Neural progenitor cell (in vitro differentiated cells): ENCODE measurements at regions not wholly inside any gene's neighbourhood (a gene's known extent, or its start where the extent isn't known, plus 50 kb on each side); places are given as distances from the start of the nearest gene placed in this dataset.

Experiments
- DNase-seq: peaks from one replicate; pipeline ENCODE4 v3.0.0-alpha.2; 2016; ENCODE audit warnings: low spot score
- H2AFZ ChIP-seq: fragments of 200-600 bp; sonication (generic); replicated peaks from 2 replicates; pipeline ENCODE4 v1.6.1; 2016; ENCODE audit warnings: antibody characterized with exemption
- H3F3A ChIP-seq: fragments of 200-600 bp; sonication (generic); 2 replicates; pipeline ENCODE4 v1.6.1; 2016; ENCODE audit warnings: antibody characterized with exemption, low read depth
- H3K27ac ChIP-seq: fragments of 200-600 bp; sonication (generic); 2 replicates; pipeline ENCODE4 v1.5.1; 2016; ENCODE audit warnings: mild to moderate bottlenecking
- H3K27me3 ChIP-seq: fragments of 200-600 bp; sonication (generic); 2 replicates; pipeline ENCODE4 v1.6.1; 2016; ENCODE audit warnings: mild to moderate bottlenecking, moderate library complexity
- H3K36me3 ChIP-seq: fragments of 200-600 bp; sonication (generic); 2 replicates; pipeline ENCODE4 v1.5.1; 2016
- H3K4me1 ChIP-seq: fragments of 200-600 bp; sonication (generic); 2 replicates; pipeline ENCODE4 v1.6.1; 2016; ENCODE audit warnings: mixed run types
- H3K4me2 ChIP-seq: fragments of 200-600 bp; sonication (generic); 2 replicates; pipeline ENCODE4 v1.6.1; 2016
- H3K4me3 ChIP-seq: fragments of 200-600 bp; sonication (generic); 2 replicates; pipeline ENCODE4 v1.5.1; 2016
- H3K79me2 ChIP-seq: fragments of 200-600 bp; sonication (generic); 2 replicates; pipeline ENCODE4 v1.6.1; 2016; ENCODE audit warnings: low read depth
- H3K9ac ChIP-seq: fragments of 200-600 bp; sonication (generic); 2 replicates; pipeline ENCODE4 v1.6.1; 2016
- H3K9me3 ChIP-seq: fragments of 200-600 bp; sonication (generic); 2 replicates; pipeline ENCODE4 v1.5.1; 2016; ENCODE audit warnings: low read depth
- H4K20me1 ChIP-seq: fragments of 200-600 bp; sonication (generic); 2 replicates; pipeline ENCODE4 v1.6.1; 2016; ENCODE audit warnings: low read depth
- H3K27ac Mint-ChIP-seq: 3 replicates; pipeline ENCODE4 v1.8.0; 2021; ENCODE audit warnings: mixed read lengths
- H3K27me3 Mint-ChIP-seq: 2 replicates; pipeline ENCODE4 v1.8.0; 2022; ENCODE audit warnings: low read depth, mild to moderate bottlenecking, inconsistent platforms, moderate library complexity, mixed read lengths; ENCODE audit not compliant: insufficient read depth
- H3K36me3 Mint-ChIP-seq: 3 replicates; pipeline ENCODE4 v1.8.0; 2021; ENCODE audit warnings: mixed read lengths
- H3K4me1 Mint-ChIP-seq: 3 replicates; pipeline ENCODE4 v1.8.0; 2021; ENCODE audit warnings: mixed read lengths
- H3K4me3 Mint-ChIP-seq: 3 replicates; pipeline ENCODE4 v1.8.0; 2021; ENCODE audit warnings: mild to moderate bottlenecking, moderate library complexity, mixed read lengths
- H3K9me3 Mint-ChIP-seq: 3 replicates; pipeline ENCODE4 v1.8.0; 2020; ENCODE audit warnings: mixed read lengths
- EZH2 ChIP-seq: fragments of 200-600 bp; sonication (generic); IDR thresholded peaks from 2 replicates; pipeline ENCODE4 v1.6.1; 2017; ENCODE audit warnings: antibody characterized with exemption, mild to moderate bottlenecking, moderate library complexity
- EZH2phosphoT487 ChIP-seq: fragments of 200-600 bp; sonication (generic); IDR thresholded peaks from 2 replicates; pipeline ENCODE4 v1.6.1; 2017; ENCODE audit warnings: antibody characterized with exemption
- TF ChIP-seq, protein P1 (sequence below): fragments of 200-600 bp; sonication (generic); IDR thresholded peaks from 2 replicates; pipeline ENCODE4 v1.5.1; 2017; ENCODE audit warnings: antibody characterized with exemption, mild to moderate bottlenecking

- TF ChIP-seq EZH2 (no peak), EZH2phosphoT487 (no peak)
- TF ChIP-seq, protein P1, sequence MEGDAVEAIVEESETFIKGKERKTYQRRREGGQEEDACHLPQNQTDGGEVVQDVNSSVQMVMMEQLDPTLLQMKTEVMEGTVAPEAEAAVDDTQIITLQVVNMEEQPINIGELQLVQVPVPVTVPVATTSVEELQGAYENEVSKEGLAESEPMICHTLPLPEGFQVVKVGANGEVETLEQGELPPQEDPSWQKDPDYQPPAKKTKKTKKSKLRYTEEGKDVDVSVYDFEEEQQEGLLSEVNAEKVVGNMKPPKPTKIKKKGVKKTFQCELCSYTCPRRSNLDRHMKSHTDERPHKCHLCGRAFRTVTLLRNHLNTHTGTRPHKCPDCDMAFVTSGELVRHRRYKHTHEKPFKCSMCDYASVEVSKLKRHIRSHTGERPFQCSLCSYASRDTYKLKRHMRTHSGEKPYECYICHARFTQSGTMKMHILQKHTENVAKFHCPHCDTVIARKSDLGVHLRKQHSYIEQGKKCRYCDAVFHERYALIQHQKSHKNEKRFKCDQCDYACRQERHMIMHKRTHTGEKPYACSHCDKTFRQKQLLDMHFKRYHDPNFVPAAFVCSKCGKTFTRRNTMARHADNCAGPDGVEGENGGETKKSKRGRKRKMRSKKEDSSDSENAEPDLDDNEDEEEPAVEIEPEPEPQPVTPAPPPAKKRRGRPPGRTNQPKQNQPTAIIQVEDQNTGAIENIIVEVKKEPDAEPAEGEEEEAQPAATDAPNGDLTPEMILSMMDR, result no peak
- H3K36me3 Mint-ChIP-seq, result no peaks in the 10 kb centered on the region
- no peak overlapping the region for H3K4me3 ChIP-seq
- H3F3A ChIP-seq, result no peaks in the 10 kb centered on the region
- no peak overlapping the region for H3K4me2 ChIP-seq
- no peaks in the 10 kb centered on the region for H3K4me1 ChIP-seq
- H3K27ac ChIP-seq, result no peak overlapping the region
- H4K20me1 ChIP-seq, result no peaks in the 10 kb centered on the region
- H3K79me2 ChIP-seq, result no peaks in the 10 kb centered on the region
- H2AFZ ChIP-seq, result no peak overlapping the region
- no peaks in the 10 kb centered on the region for H3K4me1 Mint-ChIP-seq
- no peak overlapping the region for H3K27ac Mint-ChIP-seq
- DNase-seq, result no peak
- no peak overlapping the region for H3K9ac ChIP-seq
- H3K9me3 Mint-ChIP-seq, result no peaks in the 10 kb centered on the region
- no peaks in the 10 kb centered on the region for H3K36me3 ChIP-seq
- H3K27me3 ChIP-seq, result no peaks in the 10 kb centered on the region
- H3K27me3 Mint-ChIP-seq, result no peaks in the 10 kb centered on the region
- H3K4me3 Mint-ChIP-seq, result no peak overlapping the region
- H3K9me3 ChIP-seq, result no peaks in the 10 kb centered on the region
Measured at GRCh38 chr10:4526311-4526731, 299.7 kb upstream of the AKR1E2 start.

- Mint-ChIP-seq H3K4me1 (no peaks in the 10 kb centered on the region), H3K9me3 (no peaks in the 10 kb centered on the region), H3K36me3 (no peaks in the 10 kb centered on the region), H3K4me3 (no peak overlapping the region), H3K27me3 (no peaks in the 10 kb centered on the region), H3K27ac (no peak overlapping the region)
- H3K4me2 ChIP-seq, result no peak overlapping the region
- H3F3A ChIP-seq, result no peaks in the 10 kb centered on the region
- TF ChIP-seq, protein P1, result no peak
- TF ChIP-seq EZH2phosphoT487, result no peak
- no peak for TF ChIP-seq EZH2
- no peaks in the 10 kb centered on the region for H3K4me1 ChIP-seq
- no peaks in the 10 kb centered on the region for H3K79me2 ChIP-seq
- H3K27me3 ChIP-seq, result no peaks in the 10 kb centered on the region
- no peaks in the 10 kb centered on the region for H4K20me1 ChIP-seq
- no peaks in the 10 kb centered on the region for H3K9me3 ChIP-seq
- DNase-seq, result no peak
- H3K36me3 ChIP-seq, result no peaks in the 10 kb centered on the region
- H2AFZ ChIP-seq, result no peak overlapping the region
- H3K27ac ChIP-seq, result no peak overlapping the region
- no peak overlapping the region for H3K4me3 ChIP-seq
- H3K9ac ChIP-seq, result no peak overlapping the region
Measured at GRCh38 chr10:4525103-4525502, 300.9 kb upstream of the AKR1E2 start.

DNA sequence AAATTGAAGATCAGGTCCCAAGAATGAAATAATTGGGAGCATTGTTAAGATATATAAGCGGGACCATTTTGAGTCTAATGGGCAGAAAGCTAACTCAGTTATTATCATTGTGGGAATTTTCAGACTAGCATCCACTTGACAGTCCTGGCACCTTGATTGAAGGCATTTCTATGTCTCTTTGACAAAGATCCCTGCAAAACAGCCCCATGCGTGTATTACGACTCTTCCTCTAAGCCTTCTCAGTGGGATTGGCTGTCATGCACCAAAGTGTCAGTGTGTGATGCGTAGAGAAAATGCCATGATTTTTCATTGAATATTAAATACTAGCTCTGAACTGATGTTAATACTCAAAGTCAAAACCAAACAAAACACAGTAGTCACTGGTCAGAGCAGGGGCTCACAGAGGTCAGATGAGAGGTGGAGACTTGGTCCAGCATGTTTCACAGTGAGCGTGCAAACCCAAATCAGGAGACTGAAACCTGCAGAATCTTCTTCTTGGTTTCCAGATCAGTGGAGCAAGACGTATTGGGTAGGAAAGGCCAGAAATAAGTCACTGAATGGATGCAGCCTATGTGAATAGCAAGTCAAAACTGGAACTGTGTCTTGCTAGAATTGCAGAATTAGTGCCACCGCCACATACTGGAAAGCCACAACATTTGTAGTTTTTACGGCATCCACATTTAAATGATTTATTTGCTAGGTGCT, 303.6 kb upstream of the AKR1E2 start:
- no peaks in the 10 kb centered on the region for H3F3A ChIP-seq
- H3K9me3 ChIP-seq, result no peaks in the 10 kb centered on the region
- no peaks in the 10 kb centered on the region for H3K36me3 Mint-ChIP-seq
- no peaks in the 10 kb centered on the region for H3K4me1 ChIP-seq
- H3K4me3 ChIP-seq, result no peak overlapping the region
- no peaks in the 10 kb centered on the region for H3K36me3 ChIP-seq
- H3K79me2 ChIP-seq, result no peaks in the 10 kb centered on the region
- H3K9me3 Mint-ChIP-seq, result no peaks in the 10 kb centered on the region
- no peak overlapping the region for H3K4me2 ChIP-seq
- H4K20me1 ChIP-seq, result no peaks in the 10 kb centered on the region
- H3K4me1 Mint-ChIP-seq, result no peaks in the 10 kb centered on the region
- no peak overlapping the region for H3K9ac ChIP-seq
- H3K27ac ChIP-seq, result no peak overlapping the region
- no peak for TF ChIP-seq EZH2
- no peak for TF ChIP-seq EZH2phosphoT487
- TF ChIP-seq, protein P1, result no peak
- no peak overlapping the region for H3K4me3 Mint-ChIP-seq
- DNase-seq, result no peak
- H3K27ac Mint-ChIP-seq, result no peak overlapping the region
- H3K27me3 Mint-ChIP-seq, result no peaks in the 10 kb centered on the region
- no peak overlapping the region for H2AFZ ChIP-seq
- no peaks in the 10 kb centered on the region for H3K27me3 ChIP-seq
